GM23248 (cell line): ENCODE measurements at regions not wholly inside any gene's neighbourhood (a gene's known extent, or its start where the extent isn't known, plus 50 kb on each side); places are given as distances from the start of the nearest gene placed in this dataset.
"Not testable (repeated sequence)": the region's sequence is repeated elsewhere in the genome, so short reads cannot be mapped to it uniquely, and the experiment has no call there.

ENCODE experiments used
- DNase-seq: peaks from one replicate; pipeline ENCODE4 v3.0.0-alpha.2; 2015
- H2AFZ ChIP-seq: fragments of 200-600 bp; sonication (generic); 2 replicates; pipeline ENCODE4 v1.6.1; 2016; ENCODE audit warnings: antibody characterized with exemption
- H3F3A ChIP-seq: fragments of 200-600 bp; sonication (generic); 2 replicates; pipeline ENCODE4 v1.6.1; 2016; ENCODE audit warnings: mild to moderate bottlenecking, antibody characterized with exemption, mixed run types; ENCODE audit not compliant: insufficient read depth
- H3K27ac ChIP-seq: fragments of 200-600 bp; sonication (generic); 2 replicates; pipeline ENCODE4 v1.5.1; 2016; ENCODE audit warnings: mild to moderate bottlenecking
- H3K27me3 ChIP-seq: fragments of 200-600 bp; sonication (generic); replicated peaks from 2 replicates; pipeline ENCODE4 v1.6.1; 2016; ENCODE audit warnings: mild to moderate bottlenecking; ENCODE audit not compliant: insufficient read depth
- H3K36me3 ChIP-seq: fragments of 200-600 bp; sonication (generic); 2 replicates; pipeline ENCODE4 v1.6.1; 2016; ENCODE audit warnings: low read depth, mild to moderate bottlenecking
- H3K4me1 ChIP-seq: fragments of 200-600 bp; sonication (generic); 2 replicates; pipeline ENCODE4 v1.6.1; 2016; ENCODE audit warnings: mild to moderate bottlenecking; ENCODE audit not compliant: insufficient read depth
- H3K4me2 ChIP-seq: fragments of 200-600 bp; sonication (generic); one replicate; pipeline ENCODE4 v1.6.1; 2016; ENCODE audit warnings: mild to moderate bottlenecking; ENCODE audit not compliant: unreplicated experiment
- H3K4me3 ChIP-seq: fragments of 200-600 bp; sonication (generic); 2 replicates; pipeline ENCODE4 v1.5.1; 2016; ENCODE audit warnings: mild to moderate bottlenecking
- H3K79me2 ChIP-seq: fragments of 200-600 bp; sonication (generic); 2 replicates; pipeline ENCODE4 v1.6.1; 2016; ENCODE audit warnings: mild to moderate bottlenecking; ENCODE audit not compliant: insufficient read depth
- H3K9ac ChIP-seq: fragments of 200-600 bp; sonication (generic); 2 replicates; pipeline ENCODE4 v1.6.1; 2016; ENCODE audit warnings: mild to moderate bottlenecking
- H3K9me2 ChIP-seq: fragments of 200-600 bp; sonication (generic); 2 replicates; pipeline ENCODE4 v1.6.1; 2016; ENCODE audit warnings: mixed run types, mild to moderate bottlenecking, moderate library complexity; ENCODE audit not compliant: insufficient read depth
- H3K9me3 ChIP-seq: fragments of 200-600 bp; sonication (generic); one replicate; pipeline ENCODE4 v1.6.1; 2017; ENCODE audit warnings: low read depth
- H4K20me1 ChIP-seq: fragments of 200-600 bp; sonication (generic); 2 replicates; pipeline ENCODE4 v1.6.0; 2016; ENCODE audit not compliant: insufficient read depth
- EZH2 ChIP-seq: fragments of 200-600 bp; sonication (generic); IDR thresholded peaks from 2 replicates; pipeline ENCODE4 v1.6.1; 2018; ENCODE audit warnings: antibody characterized with exemption, mild to moderate bottlenecking; ENCODE audit not compliant: insufficient read depth, poor library complexity, severe bottlenecking
- EZH2phosphoT487 ChIP-seq: fragments of 200-600 bp; sonication (generic); IDR thresholded peaks from 2 replicates; pipeline ENCODE4 v1.6.1; 2018; ENCODE audit warnings: antibody characterized with exemption, moderate library complexity, mild to moderate bottlenecking, low read depth; ENCODE audit not compliant: insufficient read depth
- WGBS, 2 experiments: methylation state at CpG; one replicate each; pipeline ENCODE4 v1.1.6; 2015 to 2017; ENCODE audit warnings: low lambda C conversion rate in 2 of 2, low coverage in 1 of 2; ENCODE audit errors: missing lambda C conversion rate in 2 of 2; 5-methylcytosine and 5-hydroxymethylcytosine counted together
- in situ Hi-C: fragments of 300-500 bp; cut with MboI; formaldehyde crosslinking; loops from 2 replicates; pipeline ENCODE4 v1.15.0; 2020

- no peak for DNase-seq
- Histone ChIP-seq H3K9me2 (no peaks in the 10 kb centered on the region), H3K4me2 (no peak overlapping the region), H3K79me2 (no peaks in the 10 kb centered on the region), H3K36me3 (no peaks in the 10 kb centered on the region), H4K20me1 (no peaks in the 10 kb centered on the region), H3K27me3 (no peaks in the 10 kb centered on the region), H3K9ac (no peak overlapping the region), H2AFZ (no peak overlapping the region), H3K4me3 (no peak overlapping the region), H3F3A (no peaks in the 10 kb centered on the region), H3K27ac (no peak overlapping the region), H3K9me3 (no peaks in the 10 kb centered on the region), H3K4me1 (no peaks in the 10 kb centered on the region)
- in situ Hi-C loops, result no loop called here
- TF ChIP-seq EZH2phosphoT487, result no peak
- WGBS, 2 experiments, result 0 to 14% methylated on average over 1 of the region's 1 CpG
Measured at GRCh38 chr9:30250872-30251271, 2133.6 kb upstream of the ACO1 start.

- H3K27me3 ChIP-seq, result no peaks in the 10 kb centered on the region
- H3K9me3 ChIP-seq, result no peaks in the 10 kb centered on the region
- TF ChIP-seq EZH2phosphoT487, result no peak
- no peak for TF ChIP-seq EZH2
- no peaks in the 10 kb centered on the region for H3F3A ChIP-seq
- no peak overlapping the region for H3K27ac ChIP-seq
- no peak for DNase-seq
- no peak overlapping the region for H3K9ac ChIP-seq
- WGBS, 2 experiments, result 23 to 31% methylated on average over 4 of the region's 4 CpGs
- H2AFZ ChIP-seq, result no peak overlapping the region
- no peaks in the 10 kb centered on the region for H3K36me3 ChIP-seq
- in situ Hi-C loops, result no loop called here
- no peak overlapping the region for H3K4me3 ChIP-seq
- no peaks in the 10 kb centered on the region for H3K9me2 ChIP-seq
- H4K20me1 ChIP-seq, result no peaks in the 10 kb centered on the region
- H3K4me2 ChIP-seq, result no peak overlapping the region
- H3K79me2 ChIP-seq, result no peaks in the 10 kb centered on the region
- no peaks in the 10 kb centered on the region for H3K4me1 ChIP-seq
Measured at GRCh38 chr9:30258094-30258493, 2126.3 kb upstream of the ACO1 start.

GRCh38 chr9:30280229-30280900 is 2104.1 kb upstream of the ACO1 start:
- Histone ChIP-seq H3K9me2 (no peaks in the 10 kb centered on the region), H3K4me3 (no peak overlapping the region), H2AFZ (no peak overlapping the region), H3K36me3 (no peaks in the 10 kb centered on the region), H3K4me1 (no peaks in the 10 kb centered on the region), H3K27me3 (no peaks in the 10 kb centered on the region), H4K20me1 (no peaks in the 10 kb centered on the region), H3K4me2 (no peak overlapping the region), H3F3A (no peaks in the 10 kb centered on the region), H3K79me2 (no peaks in the 10 kb centered on the region), H3K27ac (no peak overlapping the region), H3K9ac (no peak overlapping the region), H3K9me3 (no peaks in the 10 kb centered on the region)
- WGBS, 2 experiments, result 0 to 7% methylated on average over 1 of the region's 1 CpG
- no peak for DNase-seq
- in situ Hi-C loops, result no loop called here
- TF ChIP-seq EZH2phosphoT487, result no peak
- no peak for TF ChIP-seq EZH2

GRCh38 chr9:30289435-30289834 is 2095.0 kb upstream of the ACO1 start:
- H3K4me2 ChIP-seq, result no peak overlapping the region
- H3K36me3 ChIP-seq, result no peaks in the 10 kb centered on the region
- 5 to 6% methylated on average over 2 of the region's 2 CpGs for WGBS, 2 experiments
- no peak for TF ChIP-seq EZH2phosphoT487
- no peak for TF ChIP-seq EZH2
- no peaks in the 10 kb centered on the region for H3K9me3 ChIP-seq
- H3K79me2 ChIP-seq, result no peaks in the 10 kb centered on the region
- in situ Hi-C loops, result no loop called here
- H3K4me1 ChIP-seq, result no peaks in the 10 kb centered on the region
- no peaks in the 10 kb centered on the region for H3K27me3 ChIP-seq
- H3K4me3 ChIP-seq, result no peak overlapping the region
- no peaks in the 10 kb centered on the region for H3K9me2 ChIP-seq
- no peaks in the 10 kb centered on the region for H4K20me1 ChIP-seq
- no peak overlapping the region for H2AFZ ChIP-seq
- no peak for DNase-seq
- no peak overlapping the region for H3K27ac ChIP-seq
- no peaks in the 10 kb centered on the region for H3F3A ChIP-seq
- H3K9ac ChIP-seq, result no peak overlapping the region

GRCh38 chr9:30292026-30292425 is 2092.4 kb upstream of the ACO1 start:
- DNase-seq, H4K20me1 ChIP-seq, H2AFZ ChIP-seq, H3K4me2 ChIP-seq, H3K4me3 ChIP-seq, H3K27me3 ChIP-seq, H3F3A ChIP-seq, in situ Hi-C loops, H3K27ac ChIP-seq, H3K4me1 ChIP-seq, H3K9me3 ChIP-seq, H3K9ac ChIP-seq, H3K9me2 ChIP-seq, H3K36me3 ChIP-seq, H3K79me2 ChIP-seq: not testable (repeated sequence)
